HepG2 (cell line): ENCODE measurements at regions not wholly inside any gene's neighbourhood (a gene's known extent, or its start where the extent isn't known, plus 50 kb on each side); places are given as distances from the start of the nearest gene placed in this dataset.

Experiments used
- ATAC-seq: fragments of 200-7000 bp; cut with Tn5 transposase; 3 replicates; pipeline ENCODE4 v1.9.1; 2020; ENCODE audit warnings: mild to moderate bottlenecking, moderate library complexity
- BruUV-seq: library from RNA; stranded (reverse); fragments of 400-500 nt; replicated peaks from 2 replicates; lab custom pipeline; 2021; lab: Mats Ljungman, UMichigan
- CTCF ChIA-PET: fragments of 300-600 bp; formaldehyde crosslinking; extraction: SDS; loops from one replicate; lab custom pipeline; 2021; ENCODE audit warnings: low total read pairs, inconsistent platforms, low intra/inter-chr PET ratio; lab: Yijun Ruan, JAX
- POLR2A ChIA-PET: fragments of 350-600 bp; sonication (Branson Sonifier 250); formaldehyde crosslinking; loops from one replicate; lab custom pipeline; 2020; ENCODE audit warnings: antibody characterized with exemption, inconsistent platforms; lab: Yijun Ruan, JAX
- DNase-seq: peaks from one replicate; pipeline ENCODE4 v3.0.0-alpha.2; 2015; ENCODE audit warnings: low spot score
- FAIRE-seq: peaks from 3 replicates; lab custom pipeline; 2011; peaks lifted over from hg19 to GRCh38; lab: Jason Lieb, UNC
- H2AFZ ChIP-seq: one replicate; pipeline ENCODE4 v1.6.1; 2011; ENCODE audit warnings: low read length, inconsistent platforms
- H3K27ac ChIP-seq: fragments of 300-600 bp; 3 replicates; pipeline ENCODE4 v1.8.0; 2011; ENCODE audit warnings: mixed run types, mild to moderate bottlenecking, mixed read lengths, low read length, inconsistent platforms; ENCODE audit not compliant: insufficient read depth; ENCODE audit errors: extremely low read length
- H3K27me3 ChIP-seq, 2 experiments: fragments of 200-600 bp in 1 of 2; 2 replicates in 1 of 2; 3 replicates in 1 of 2; pipeline versions ENCODE4 v1.6.0 to v1.8.0; 2011; ENCODE audit warnings: low read length in 2 of 2, mild to moderate bottlenecking in 2 of 2, moderate library complexity in 2 of 2, inconsistent platforms in 1 of 2; ENCODE audit not compliant: insufficient read depth in 2 of 2, control insufficient read depth in 1 of 2
- H3K36me3 ChIP-seq, 2 experiments: fragments of 200-600 bp in 1 of 2; replicated peaks in 1 of 2; 2 replicates in 1 of 2; 3 replicates in 1 of 2; pipeline versions ENCODE4 v1.5.1 to v1.8.0; 2011; ENCODE audit warnings: low read length in 2 of 2, inconsistent platforms in 1 of 2; ENCODE audit not compliant: insufficient read depth in 2 of 2, control insufficient read depth in 1 of 2
- H3K4me1 ChIP-seq: 2 replicates; pipeline ENCODE4 v1.5.1; 2012; ENCODE audit warnings: low read length, inconsistent platforms; ENCODE audit not compliant: insufficient read depth
- H3K4me2 ChIP-seq: 2 replicates; pipeline ENCODE4 v1.6.0; 2011; ENCODE audit warnings: low read depth, low read length, inconsistent platforms
- H3K4me3 ChIP-seq, 3 experiments: fragments of 200-600 bp in 1 of 3; sonication (generic), shearing (Covaris generic) in 1 of 3; replicated peaks in 1 of 3; 2 replicates each; pipeline ENCODE4 v1.5.1; 2011 to 2016; ENCODE audit warnings: low read length in 3 of 3, inconsistent platforms in 2 of 3, low read depth in 2 of 3, mild to moderate bottlenecking in 2 of 3, control low read depth in 1 of 3, mixed read lengths in 1 of 3; ENCODE audit not compliant: insufficient read depth in 1 of 3
- H3K79me2 ChIP-seq: one replicate; pipeline ENCODE4 v1.6.1; 2011; ENCODE audit warnings: low read length, inconsistent platforms; ENCODE audit not compliant: insufficient read depth
- H3K9ac ChIP-seq: 2 replicates; pipeline ENCODE4 v1.6.0; 2011; ENCODE audit warnings: mild to moderate bottlenecking, low read depth, low read length, inconsistent platforms; ENCODE audit not compliant: insufficient read depth
- H3K9me3 ChIP-seq: 2 replicates; pipeline ENCODE4 v1.5.1; 2012; ENCODE audit warnings: mild to moderate bottlenecking, low read length
- H4K20me1 ChIP-seq: 2 replicates; pipeline ENCODE4 v1.6.0; 2011; ENCODE audit warnings: inconsistent platforms, mild to moderate bottlenecking, low read length, moderate library complexity; ENCODE audit not compliant: insufficient read depth
- ARNT2 ChIP-seq: sonication (generic); formaldehyde crosslinking; IDR thresholded peaks from 2 replicates; pipeline ENCODE4 v1.8.0; 2022; ENCODE audit warnings: mild to moderate bottlenecking, low read depth, missing genetic modification reagents, moderate library complexity
- ATF6 ChIP-seq: sonication (generic); formaldehyde crosslinking; conservative IDR thresholded peaks from 2 replicates; pipeline ENCODE4 v1.4.0; 2020; ENCODE audit warnings: missing genetic modification reagents
- ATF7 ChIP-seq, 2 experiments: fragments of 450-650 bp in 1 of 2; sonication (generic) in 1 of 2; formaldehyde crosslinking in 1 of 2; IDR thresholded peaks; 2 replicates each; pipeline versions ENCODE4 v1.4.0 to v1.6.1; 2016 to 2020; ENCODE audit warnings: antibody characterized with exemption in 1 of 2, mild to moderate bottlenecking in 1 of 2, missing genetic modification reagents in 1 of 2
- KDM3A ChIP-seq: IDR thresholded peaks from 2 replicates; pipeline ENCODE4 v1.6.1; 2018; ENCODE audit warnings: low read depth, missing compliant biosample characterization
- MNT ChIP-seq: fragments of 450-650 bp; IDR thresholded peaks from 2 replicates; pipeline ENCODE4 v1.6.1; 2016
- NCOA5 ChIP-seq: sonication (generic); formaldehyde crosslinking; IDR thresholded peaks from 2 replicates; pipeline ENCODE4 v1.4.0; 2020; ENCODE audit warnings: missing genetic modification reagents
- NR2F2 ChIP-seq: IDR thresholded peaks from 2 replicates; pipeline ENCODE4 v1.6.1; 2012; ENCODE audit warnings: low read depth, inconsistent platforms, borderline replicate concordance
- TMF1 ChIP-seq: sonication (generic); formaldehyde crosslinking; IDR thresholded peaks from 2 replicates; pipeline ENCODE4 v1.8.1; 2022; ENCODE audit warnings: low read depth, missing genetic modification reagents
- ZNF280B ChIP-seq: sonication (generic); formaldehyde crosslinking; IDR thresholded peaks from 2 replicates; pipeline ENCODE4 v1.5.0; 2020; ENCODE audit warnings: missing genetic modification reagents, mild to moderate bottlenecking, borderline replicate concordance
- ZNF576 ChIP-seq: sonication (generic); formaldehyde crosslinking; IDR thresholded peaks from 2 replicates; pipeline ENCODE4 v1.4.0; 2020; ENCODE audit warnings: mild to moderate bottlenecking, missing genetic modification reagents
- ZNF660 ChIP-seq: sonication (generic); formaldehyde crosslinking; IDR thresholded peaks from 2 replicates; pipeline ENCODE4 v1.5.1; 2020; ENCODE audit warnings: mild to moderate bottlenecking, low read depth, missing genetic modification reagents, borderline replicate concordance
- ZNF788 ChIP-seq: sonication (generic); formaldehyde crosslinking; IDR thresholded peaks from 2 replicates; pipeline ENCODE4 v1.5.0; 2020; ENCODE audit warnings: mild to moderate bottlenecking, missing genetic modification reagents, borderline replicate concordance
- WGBS: methylation state at CpG from one replicate; pipeline ENCODE4 v1.1.6; 2017; ENCODE audit warnings: low lambda C conversion rate; 5-methylcytosine and 5-hydroxymethylcytosine counted together
- in situ Hi-C: cut with HindIII; loops from 2 replicates; pipeline ENCODE4 v1.10.0; 2017; ENCODE audit warnings: low pct_unique_long_range_greater_than_20kb; ENCODE audit not compliant: extremely low pct_ligation_motif_present
- intact Hi-C: fragments of 100-400 bp; cut with micrococcal nuclease; formaldehyde crosslinking; loops from one replicate; pipeline ENCODE4 v1.10.0; 2022; ENCODE audit not compliant: unreplicated experiment

GRCh38 chr12:22865822-22866221, 240.9 kb downstream of the ETNK1 start:
- Histone ChIP-seq H3K9me3 (no peaks in the 10 kb centered on the region), H3K27ac (no peak overlapping the region), H3K36me3 (no peaks in the 10 kb centered on the region), H3K27me3 (no peaks in the 10 kb centered on the region; a peak in 1 of 5 replicates), H4K20me1 (no peaks in the 10 kb centered on the region), H3K79me2 (no peaks in the 10 kb centered on the region), H3K4me2 (no peak overlapping the region)
- no TSS peak for BruUV-seq
- no peak for DNase-seq
- POLR2A ChIA-PET = no interaction called here
- ATAC-seq = no peak
- in situ Hi-C loops = loop anchor here (25.0 kb wide), 1 partner anchor 1921 kb away; no protein-coding TSS in a partner anchor
- CTCF ChIA-PET = no interaction called here
- FAIRE-seq = no peak
- WGBS = 59% methylated on average over 6 of the region's 6 CpGs
- TF ChIP-seq ATF7 (IDR thresholded peaks at IDR 0.05) = no peak
- TF ChIP-seq ATF7 (CRISPR knock-in tag; IDR thresholded peaks at IDR 0.05) = no peak
- TF ChIP-seq MNT = peak; percentile 60
- TF ChIP-seq, all 625 proteins: peak for 1
- H3K4me3 ChIP-seq = no peak overlapping the region
- H3K4me1 ChIP-seq = no peaks in the 10 kb centered on the region
- H3K9ac ChIP-seq = no peak overlapping the region
- H2AFZ ChIP-seq = no peak overlapping the region
- intact Hi-C loops = no loop called here

GRCh38 chr12:22866406-22866805, 241.4 kb downstream of the ETNK1 start:
- FAIRE-seq (no peak), ATAC-seq (no peak), DNase-seq (no peak)
- Histone ChIP-seq H3K27ac (no peak overlapping the region), H4K20me1 (no peaks in the 10 kb centered on the region), H3K9me3 (no peaks in the 10 kb centered on the region), H3K36me3 (no peaks in the 10 kb centered on the region), H3K4me3 (no peak overlapping the region), H3K9ac (no peak overlapping the region), H3K79me2 (no peaks in the 10 kb centered on the region), H3K4me2 (no peak overlapping the region), H3K4me1 (no peaks in the 10 kb centered on the region), H3K27me3 (no peaks in the 10 kb centered on the region; a peak in 1 of 5 replicates), H2AFZ (no peak overlapping the region)
- ChIA-PET CTCF (no interaction called here), POLR2A (no interaction called here)
- in situ Hi-C loops (loop anchor here (25.0 kb wide), 1 partner anchor 1921 kb away; no protein-coding TSS in a partner anchor), intact Hi-C loops (no loop called here)
- WGBS = 0% methylated on average over 1 of the region's 1 CpG
- BruUV-seq = no TSS peak
- TF ChIP-seq ZNF280B (no peak), ZNF576 (CRISPR knock-in tag) (no peak), NR2F2 (no peak), ZNF660 (CRISPR knock-in tag) (no peak), ATF6 (CRISPR knock-in tag) (no peak), ARNT2 (CRISPR knock-in tag) (no peak), TMF1 (CRISPR knock-in tag) (no peak), ZNF788 (CRISPR knock-in tag) (no peak), KDM3A (CRISPR knock-in tag) (no peak), NCOA5 (CRISPR knock-in tag) (no peak), ATF7 (IDR thresholded peaks at IDR 0.05) (no peak), ATF7 (CRISPR knock-in tag; IDR thresholded peaks at IDR 0.05) (no peak)
